ENCODE measurements at regions not wholly inside any gene's neighbourhood (a gene's known extent, or its start where the extent isn't known, plus 50 kb on each side); places are given as distances from the start of the nearest gene placed in this dataset.

GRCh38 chr2:117492209-117492851 lies 322.2 kb upstream of the DDX18 start:
- Histone ChIP-seq H3K9me3 (ENCODE audit: low read depth) (no peaks in the 10 kb centered on the region), H3K27ac (no peak overlapping the region), H3K27me3 (no peaks in the 10 kb centered on the region), H3K36me3 (no peaks in the 10 kb centered on the region), H3K4me1 (ENCODE audit: low read depth) (no peaks in the 10 kb centered on the region), H3K4me3 (no peak overlapping the region)
- no peak for TF ChIP-seq CTCF (IDR thresholded peaks at IDR 0.05; ENCODE audit: low read depth, low read length)
- no peak for DNase-seq (ENCODE audit: low read depth in 1 of 2, low spot score in 1 of 2)

GRCh38 chr2:117500721-117501120 lies 313.8 kb upstream of the DDX18 start:
- Histone ChIP-seq H3K4me3 (no peak overlapping the region), H3K27me3 (no peaks in the 10 kb centered on the region), H3K36me3 (no peaks in the 10 kb centered on the region), H3K27ac (no peak overlapping the region), H3K4me1 (ENCODE audit: low read depth) (no peaks in the 10 kb centered on the region), H3K9me3 (ENCODE audit: low read depth) (no peaks in the 10 kb centered on the region)
- DNase-seq (ENCODE audit: low read depth in 1 of 2, low spot score in 1 of 2), result no peak
- TF ChIP-seq CTCF (IDR thresholded peaks at IDR 0.05; ENCODE audit: low read depth, low read length), result no peak

GRCh38 chr2:117502121-117502520 lies 312.4 kb upstream of the DDX18 start:
- no peaks in the 10 kb centered on the region for H3K9me3 ChIP-seq (ENCODE audit: low read depth)
- H3K27ac ChIP-seq, result no peak overlapping the region
- no peak overlapping the region for H3K4me3 ChIP-seq
- H3K36me3 ChIP-seq, result no peaks in the 10 kb centered on the region
- DNase-seq (ENCODE audit: low read depth in 1 of 2, low spot score in 1 of 2), result no peak
- H3K4me1 ChIP-seq (ENCODE audit: low read depth), result no peaks in the 10 kb centered on the region
- TF ChIP-seq CTCF (IDR thresholded peaks at IDR 0.05; ENCODE audit: low read depth, low read length), result no peak
- H3K27me3 ChIP-seq, result no peaks in the 10 kb centered on the region

GRCh38 chr2:117512307-117512706 lies 302.2 kb upstream of the DDX18 start:
- Histone ChIP-seq H3K36me3 (no peaks in the 10 kb centered on the region), H3K27ac (no peak overlapping the region), H3K27me3 (no peaks in the 10 kb centered on the region), H3K4me1 (ENCODE audit: low read depth) (no peaks in the 10 kb centered on the region), H3K9me3 (ENCODE audit: low read depth) (no peaks in the 10 kb centered on the region), H3K4me3 (no peak overlapping the region)
- no peak for DNase-seq (ENCODE audit: low read depth in 1 of 2, low spot score in 1 of 2)
- no peak for TF ChIP-seq CTCF (IDR thresholded peaks at IDR 0.05; ENCODE audit: low read depth, low read length)

- H3K9me3 ChIP-seq (ENCODE audit: low read depth), result no peaks in the 10 kb centered on the region
- no peaks in the 10 kb centered on the region for H3K27me3 ChIP-seq
- H3K36me3 ChIP-seq, result no peaks in the 10 kb centered on the region
- H3K4me1 ChIP-seq (ENCODE audit: low read depth), result no peaks in the 10 kb centered on the region
- DNase-seq (ENCODE audit: low read depth in 1 of 2, low spot score in 1 of 2), result no peak
- no peak overlapping the region for H3K27ac ChIP-seq
- no peak overlapping the region for H3K4me3 ChIP-seq
- no peak for TF ChIP-seq CTCF (IDR thresholded peaks at IDR 0.05; ENCODE audit: low read depth, low read length)
Observed at GRCh38 chr2:117514371-117514770, 300.1 kb upstream of the DDX18 start.

All from cardiac muscle cell (in vitro differentiated cells and primary cell).